Stomach (tissue), 8 donors: ENCODE measurements at regions not wholly inside any gene's neighbourhood (a gene's known extent, or its start where the extent isn't known, plus 50 kb on each side); places are given as distances from the start of the nearest gene placed in this dataset.

Experiments
- DNase-seq, 2 donors: peaks; one replicate each; pipeline versions ENCODE4 v3.0.0 to v3.0.0-alpha.2; 2013 to 2019
- H3K27ac ChIP-seq, 5 donors: fragments of 200-600 bp in 4 of 5; sonication (generic) in 4 of 5; one replicate each; pipeline ENCODE4 v1.5.1; 2013 to 2019; ENCODE audit warnings: mild to moderate bottlenecking in 1 of 5, moderate library complexity in 1 of 5
- H3K27me3 ChIP-seq, 3 donors: fragments of 200-600 bp; sonication (generic); one replicate each; pipeline ENCODE4 v1.5.1; 2017 to 2019; ENCODE audit warnings: mixed run types in 1 of 3
- H3K36me3 ChIP-seq, 4 donors: fragments of 200-600 bp; sonication (generic); 1 replicate in 3 of 4; 2 replicates in 1 of 4; pipeline ENCODE4 v1.5.1; 2016 to 2019
- H3K4me1 ChIP-seq, 4 donors: fragments of 200-600 bp; sonication (generic); one replicate each; pipeline ENCODE4 v1.5.1; 2016 to 2019
- H3K4me3 ChIP-seq, 4 donors: fragments of 200-600 bp; sonication (generic) in 3 of 4; one replicate each; pipeline ENCODE4 v1.5.1; 2016 to 2019; ENCODE audit warnings: mild to moderate bottlenecking in 1 of 4
- H3K9me3 ChIP-seq, 4 donors: fragments of 200-600 bp; sonication (generic); one replicate each; pipeline ENCODE4 v1.5.1; 2016 to 2019
- CTCF ChIP-seq, 7 experiments: fragments of 450-650 bp in 4 of 7; fragments of 200-600 bp in 3 of 7; sonication (generic) in 3 of 7; IDR thresholded peaks; one replicate each; pipeline ENCODE4 v1.5.1; 2016 to 2019; ENCODE audit warnings: antibody characterized with exemption in 7 of 7, control low read depth in 2 of 7, mild to moderate bottlenecking in 1 of 7
- EP300 ChIP-seq: sonication (generic); formaldehyde crosslinking; IDR thresholded peaks from one replicate; pipeline ENCODE4 v1.6.1; 2017; ENCODE audit warnings: antibody characterized with exemption
- POLR2A ChIP-seq, 4 donors: fragments of 450-650 bp; IDR thresholded peaks; one replicate each; pipeline ENCODE4 v1.6.1; 2016; ENCODE audit warnings: antibody characterized with exemption in 4 of 4, control low read depth in 2 of 4, mild to moderate bottlenecking in 1 of 4, moderate library complexity in 1 of 4
- POLR2AphosphoS5 ChIP-seq, 3 donors: sonication (generic); formaldehyde crosslinking; IDR thresholded peaks; one replicate each; pipeline ENCODE4 v1.6.1; 2016; ENCODE audit warnings: antibody characterized with exemption in 3 of 3
- WGBS, 5 donors: extraction: QIAGEN DNeasy Blood & Tissue Kit in 3 of 5; methylation state at CpG; one replicate each; pipeline versions ENCODE4 v1.1.5 to v1.1.7; 2013 to 2018; 5-methylcytosine and 5-hydroxymethylcytosine counted together
- intact Hi-C: fragments of 100-400 bp; cut with DNase I; formaldehyde crosslinking; loops from one replicate; pipeline ENCODE4 v1.15.1; 2023; ENCODE audit warnings: low total_unique reads
- donor health status: healthy with polysubstance abuse.
- donor health status: Bipolar disorder and iron deficiency.
- donor health status: healthy.

- Histone ChIP-seq H3K36me3 (no peaks in the 10 kb centered on the region), H3K27ac (no peak overlapping the region), H3K9me3 (no peaks in the 10 kb centered on the region), H3K4me3 (no peak overlapping the region), H3K27me3 (peaks cover 0 to 4% (median 0%) of the 10 kb centered on the region in 3 donors), H3K4me1 (no peaks in the 10 kb centered on the region)
- no peak for TF ChIP-seq POLR2AphosphoS5 (IDR thresholded peaks at IDR 0.05)
- no peak for TF ChIP-seq CTCF (IDR thresholded peaks at IDR 0.05)
- no peak for TF ChIP-seq EP300
- TF ChIP-seq POLR2A (IDR thresholded peaks at IDR 0.05): no peak
- WGBS, 5 donors: 71 to 78% (median 74%) methylated on average over 5 of the region's 5 CpGs
- DNase-seq: no peak
- intact Hi-C loops: no loop called here
Measured at GRCh38 chr7:27410812-27411544, 168.4 kb downstream of the EVX1 start.

GRCh38 chr7:27412164-27412563 is 169.6 kb downstream of the EVX1 start:
- H3K27me3 ChIP-seq: peaks cover 0 to 4% (median 0%) of the 10 kb centered on the region in 3 donors
- intact Hi-C loops: no loop called here

GRCh38 chr7:27418541-27418940 is 175.9 kb downstream of the EVX1 start:
- H3K4me3 ChIP-seq: no peak overlapping the region
- no peak for TF ChIP-seq POLR2A (IDR thresholded peaks at IDR 0.05)
- no peak for TF ChIP-seq EP300
- TF ChIP-seq POLR2AphosphoS5 (IDR thresholded peaks at IDR 0.05): no peak
- TF ChIP-seq CTCF (IDR thresholded peaks at IDR 0.05): no peak
- WGBS, 5 donors: 46 to 75% (median 67%) methylated on average over 3 of the region's 3 CpGs
- no peak for DNase-seq
- no peak overlapping the region for H3K27ac ChIP-seq
- H3K36me3 ChIP-seq: no peaks in the 10 kb centered on the region
- peaks cover 0 to 9% (median 3%) of the 10 kb centered on the region in 4 donors for H3K4me1 ChIP-seq
- H3K27me3 ChIP-seq: no peaks in the 10 kb centered on the region
- no peaks in the 10 kb centered on the region for H3K9me3 ChIP-seq
- intact Hi-C loops: no loop called here

More at GRCh38 chr7:27412164-27412563, 169.6 kb downstream of the EVX1 start:
- Histone ChIP-seq H3K9me3 (no peaks in the 10 kb centered on the region), H3K27ac (no peak overlapping the region), H3K4me3 (no peak overlapping the region), H3K36me3 (no peaks in the 10 kb centered on the region), H3K4me1 (no peaks in the 10 kb centered on the region)
- 92 to 97% (median 95%) methylated on average over 7 of the region's 7 CpGs for WGBS, 5 donors
- no peak for DNase-seq
- TF ChIP-seq EP300 (no peak), POLR2AphosphoS5 (IDR thresholded peaks at IDR 0.05) (no peak), POLR2A (IDR thresholded peaks at IDR 0.05) (no peak), CTCF (IDR thresholded peaks at IDR 0.05) (no peak)

GRCh38 chr7:27419581-27420177 is 177.1 kb downstream of the EVX1 start:
- Histone ChIP-seq H3K36me3 (no peaks in the 10 kb centered on the region), H3K27me3 (no peaks in the 10 kb centered on the region), H3K27ac (no peak overlapping the region), H3K4me1 (peaks cover 0 to 14% (median 3%) of the 10 kb centered on the region in 4 donors), H3K9me3 (no peaks in the 10 kb centered on the region), H3K4me3 (no peak overlapping the region)
- peak in 1 of 2 donors; percentile 58 for DNase-seq
- 60 to 86% (median 80%) methylated on average over 2 of the region's 2 CpGs for WGBS, 5 donors
- no peak for TF ChIP-seq CTCF (IDR thresholded peaks at IDR 0.05)
- peak in 1 of 3 donors; percentile 8 for TF ChIP-seq POLR2AphosphoS5 (IDR thresholded peaks at IDR 0.05)
- intact Hi-C loops: no loop called here
